22Rv1 (cell line): ENCODE measurements at regions not wholly inside any gene's neighbourhood (a gene's known extent, or its start where the extent isn't known, plus 50 kb on each side); places are given as distances from the start of the nearest gene placed in this dataset.

Experiments
- ZFX ChIP-seq: fragments of 450-650 bp; IDR thresholded peaks from 2 replicates; pipeline ENCODE4 v1.6.1; 2017; ENCODE audit warnings: antibody characterized with exemption, borderline replicate concordance
- TF ChIP-seq, protein P1 (sequence below): fragments of 450-650 bp; IDR thresholded peaks from 2 replicates; pipeline ENCODE4 v1.5.1; 2017; ENCODE audit warnings: mild to moderate bottlenecking

DNA sequence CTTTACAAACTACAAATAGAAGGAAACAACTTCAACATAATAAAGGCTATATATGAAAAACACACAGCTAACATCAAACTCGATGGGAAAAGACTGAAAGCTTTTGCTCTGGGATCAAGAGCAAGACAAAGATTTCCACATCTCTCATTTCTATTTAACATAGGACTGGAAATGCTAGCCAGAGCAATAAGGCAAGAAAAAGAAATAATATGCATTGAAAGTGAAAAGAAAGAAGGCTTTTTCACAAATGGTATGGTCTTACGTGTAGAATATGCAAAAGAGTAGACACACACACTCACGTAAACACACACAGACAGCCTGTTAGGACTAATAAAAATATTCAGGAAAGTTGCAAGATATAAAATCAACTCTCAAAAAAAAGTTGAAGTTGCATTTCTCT is 660.5 kb upstream of the PCDH10 start:
- TF ChIP-seq, protein P1, sequence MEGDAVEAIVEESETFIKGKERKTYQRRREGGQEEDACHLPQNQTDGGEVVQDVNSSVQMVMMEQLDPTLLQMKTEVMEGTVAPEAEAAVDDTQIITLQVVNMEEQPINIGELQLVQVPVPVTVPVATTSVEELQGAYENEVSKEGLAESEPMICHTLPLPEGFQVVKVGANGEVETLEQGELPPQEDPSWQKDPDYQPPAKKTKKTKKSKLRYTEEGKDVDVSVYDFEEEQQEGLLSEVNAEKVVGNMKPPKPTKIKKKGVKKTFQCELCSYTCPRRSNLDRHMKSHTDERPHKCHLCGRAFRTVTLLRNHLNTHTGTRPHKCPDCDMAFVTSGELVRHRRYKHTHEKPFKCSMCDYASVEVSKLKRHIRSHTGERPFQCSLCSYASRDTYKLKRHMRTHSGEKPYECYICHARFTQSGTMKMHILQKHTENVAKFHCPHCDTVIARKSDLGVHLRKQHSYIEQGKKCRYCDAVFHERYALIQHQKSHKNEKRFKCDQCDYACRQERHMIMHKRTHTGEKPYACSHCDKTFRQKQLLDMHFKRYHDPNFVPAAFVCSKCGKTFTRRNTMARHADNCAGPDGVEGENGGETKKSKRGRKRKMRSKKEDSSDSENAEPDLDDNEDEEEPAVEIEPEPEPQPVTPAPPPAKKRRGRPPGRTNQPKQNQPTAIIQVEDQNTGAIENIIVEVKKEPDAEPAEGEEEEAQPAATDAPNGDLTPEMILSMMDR = no peak
- TF ChIP-seq ZFX = no peak
